Pancreas (tissue), 10 donors: ENCODE measurements at regions not wholly inside any gene's neighbourhood (a gene's known extent, or its start where the extent isn't known, plus 50 kb on each side); places are given as distances from the start of the nearest gene placed in this dataset.

Source experiments
- ATAC-seq, 4 donors: fragments of 200-7000 bp; cut with Tn5 transposase; one replicate each; pipeline versions ENCODE4 v1.8.0 to v1.9.1; 2020; ENCODE audit warnings: mild to moderate bottlenecking in 4 of 4, moderate library complexity in 4 of 4
- DNase-seq, 6 donors: peaks; one replicate each; pipeline ENCODE4 v3.0.0-alpha.2; 2020
- FAIRE-seq: peaks from 2 replicates; lab custom pipeline; 2012; peaks lifted over from hg19 to GRCh38; lab: Jason Lieb, UNC
- H3K27ac ChIP-seq, 4 donors: fragments of 200-600 bp; sonication (generic); 1 replicate in 3 of 4; 2 replicates in 1 of 4; pipeline versions ENCODE4 v1.5.0 to v1.8.0; 2020
- H3K27me3 ChIP-seq, 4 donors: fragments of 200-600 bp; one replicate each; pipeline ENCODE4 v1.8.0; 2021
- H3K36me3 ChIP-seq, 3 donors: fragments of 200-600 bp; sonication (generic) in 1 of 3; one replicate each; pipeline versions ENCODE4 v1.5.0 to v1.8.0; 2020 to 2021
- H3K4me1 ChIP-seq, 3 donors: fragments of 200-600 bp; one replicate each; pipeline ENCODE4 v1.8.0; 2021
- H3K4me3 ChIP-seq, 4 donors: fragments of 200-600 bp; sonication (generic) in 2 of 4; one replicate each; pipeline versions ENCODE4 v1.5.0 to v1.8.0; 2020 to 2021
- H3K9me3 ChIP-seq, 4 donors: fragments of 200-600 bp; one replicate each; pipeline ENCODE4 v1.8.0; 2021
- CTCF ChIP-seq, 4 donors: fragments of 200-600 bp; sonication (generic) in 3 of 4; IDR thresholded peaks; one replicate each; pipeline versions ENCODE4 v1.5.0 to v1.8.0; 2021; ENCODE audit warnings: antibody characterized with exemption in 4 of 4
- WGBS, 2 donors: extraction: QIAGEN DNeasy Blood & Tissue Kit; methylation state at CpG; one replicate each; pipeline ENCODE4 v1.1.7; 2013; 5-methylcytosine and 5-hydroxymethylcytosine counted together
- intact Hi-C, 3 donors: fragments of 100-400 bp; cut with DNase I; formaldehyde crosslinking; loops; one replicate each; pipeline versions ENCODE4 v1.11.1 to v1.14.2; 2022
- donor health status: healthy with polysubstance abuse.
- donor health status: DM: no; HTN: no; CAD: no; lungs with moderate emphysema.
- donor health status: DM: no; HTN: no; CAD: no.
- donor health status: control.
- donor health status: control.
- donor health status: Bipolar disorder and iron deficiency.
- donor health status: DM: yes; HTN: yes; CAD: no.
- donor health status: DM: no; HTN: no; CAD: no.
- donor health status: DM: no; HTN: no; CAD: no.
- donor health status: DM: yes; HTN: yes; CAD: no.

- WGBS, 2 donors: 57 to 58% methylated on average over 3 of the region's 3 CpGs
- TF ChIP-seq CTCF (IDR thresholded peaks at IDR 0.05): no peak
Observed at GRCh38 chr5:29744618-29745017, 1448.9 kb upstream of the CDH6 start.

GRCh38 chr5:29720954-29721353, 1472.5 kb upstream of the CDH6 start:
- no peak for TF ChIP-seq CTCF (IDR thresholded peaks at IDR 0.05)
- Histone ChIP-seq H3K4me3 (no peak overlapping the region), H3K36me3 (no peaks in the 10 kb centered on the region), H3K27me3 (no peaks in the 10 kb centered on the region), H3K27ac (no peak overlapping the region), H3K9me3 (no peaks in the 10 kb centered on the region), H3K4me1 (no peaks in the 10 kb centered on the region)
- FAIRE-seq: no peak
- intact Hi-C loops: no loop called here
- no peak for ATAC-seq
- DNase-seq: no peak

More at GRCh38 chr5:29744618-29745017, 1448.9 kb upstream of the CDH6 start:
- H3K4me3 ChIP-seq: no peak overlapping the region
- no peaks in the 10 kb centered on the region for H3K36me3 ChIP-seq
- no peaks in the 10 kb centered on the region for H3K9me3 ChIP-seq
- no peaks in the 10 kb centered on the region for H3K4me1 ChIP-seq
- no peaks in the 10 kb centered on the region for H3K27me3 ChIP-seq
- ATAC-seq (no peak), FAIRE-seq (no peak), DNase-seq (no peak)
- intact Hi-C loops: no loop called here
- H3K27ac ChIP-seq: no peak overlapping the region

GRCh38 chr5:29719171-29719570, 1474.3 kb upstream of the CDH6 start:
- ATAC-seq: no peak
- DNase-seq: no peak
- 53 to 77% methylated on average over 3 of the region's 3 CpGs for WGBS, 2 donors
- Histone ChIP-seq H3K4me3 (no peak overlapping the region), H3K9me3 (no peaks in the 10 kb centered on the region), H3K27me3 (no peaks in the 10 kb centered on the region), H3K4me1 (no peaks in the 10 kb centered on the region), H3K36me3 (no peaks in the 10 kb centered on the region), H3K27ac (no peak overlapping the region)
- TF ChIP-seq CTCF (IDR thresholded peaks at IDR 0.05): no peak
- FAIRE-seq: no peak
- intact Hi-C loops: no loop called here

- no peak overlapping the region for H3K27ac ChIP-seq
- FAIRE-seq (no peak), ATAC-seq (no peak), DNase-seq (no peak)
- no peaks in the 10 kb centered on the region for H3K9me3 ChIP-seq
- H3K27me3 ChIP-seq: no peaks in the 10 kb centered on the region
- intact Hi-C loops: no loop called here
- H3K4me1 ChIP-seq: no peaks in the 10 kb centered on the region
- TF ChIP-seq CTCF (IDR thresholded peaks at IDR 0.05): no peak
- H3K4me3 ChIP-seq: no peak overlapping the region
- H3K36me3 ChIP-seq: no peaks in the 10 kb centered on the region
Observed at GRCh38 chr5:29715167-29715566, 1478.3 kb upstream of the CDH6 start.

GRCh38 chr5:29702875-29703274, 1490.6 kb upstream of the CDH6 start:
- no peaks in the 10 kb centered on the region for H3K27me3 ChIP-seq
- DNase-seq (no peak), FAIRE-seq (no peak), ATAC-seq (no peak)
- H3K4me3 ChIP-seq: no peak overlapping the region
- H3K27ac ChIP-seq: no peak overlapping the region
- H3K36me3 ChIP-seq: no peaks in the 10 kb centered on the region
- no peaks in the 10 kb centered on the region for H3K9me3 ChIP-seq
- WGBS, 2 donors: 49 to 58% methylated on average over 1 of the region's 1 CpG
- H3K4me1 ChIP-seq: no peaks in the 10 kb centered on the region
- intact Hi-C loops: no loop called here
- TF ChIP-seq CTCF (IDR thresholded peaks at IDR 0.05): no peak
